DND-41 (cell line): ENCODE measurements at regions not wholly inside any gene's neighbourhood (a gene's known extent, or its start where the extent isn't known, plus 50 kb on each side); places are given as distances from the start of the nearest gene placed in this dataset.

Experiments
- EZH2 ChIP-seq: IDR thresholded peaks from 3 replicates; pipeline ENCODE4 v1.6.1; 2012; ENCODE audit warnings: borderline replicate concordance, low read depth, mild to moderate bottlenecking, moderate library complexity, low read length, inconsistent platforms; ENCODE audit not compliant: severe bottlenecking
- TF ChIP-seq, protein P1 (sequence below): IDR thresholded peaks from 2 replicates; pipeline ENCODE4 v1.5.1; 2012; ENCODE audit warnings: borderline replicate concordance, low read length, moderate library complexity, mild to moderate bottlenecking; ENCODE audit not compliant: poor library complexity, severe bottlenecking; ENCODE audit errors: extremely low read depth

DNA sequence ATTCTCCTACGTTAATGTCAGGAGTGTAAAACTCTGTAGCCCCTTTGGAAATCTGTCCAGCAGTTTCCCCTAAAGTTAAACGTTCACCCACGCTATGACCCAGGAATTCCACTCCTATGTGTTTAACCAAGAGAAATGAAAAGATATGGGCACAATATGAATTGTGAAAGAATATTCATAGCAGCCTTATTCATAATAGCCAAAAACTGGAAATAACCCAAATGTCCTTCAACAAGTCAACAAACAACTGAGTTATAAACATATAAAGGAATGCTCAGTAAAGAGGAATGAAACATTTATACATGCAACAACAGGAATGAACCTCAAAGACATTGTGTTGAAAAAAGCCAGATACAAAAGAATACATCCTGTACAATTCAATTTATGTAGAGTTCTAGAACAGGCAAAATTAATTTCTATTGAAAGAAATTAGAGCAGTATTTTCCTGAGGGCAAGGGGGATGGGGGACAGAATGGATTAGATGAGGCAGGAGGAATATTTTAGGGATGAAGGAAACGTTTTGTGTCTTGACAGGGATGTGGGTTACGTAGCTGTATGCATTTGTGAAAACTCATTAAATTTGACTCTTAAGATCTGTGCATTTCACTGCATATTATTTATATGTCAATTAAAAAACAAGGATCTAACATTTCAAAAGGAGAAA lies 286.7 kb upstream of the CDH5 start:
- TF ChIP-seq EZH2: no peak
- TF ChIP-seq, protein P1, sequence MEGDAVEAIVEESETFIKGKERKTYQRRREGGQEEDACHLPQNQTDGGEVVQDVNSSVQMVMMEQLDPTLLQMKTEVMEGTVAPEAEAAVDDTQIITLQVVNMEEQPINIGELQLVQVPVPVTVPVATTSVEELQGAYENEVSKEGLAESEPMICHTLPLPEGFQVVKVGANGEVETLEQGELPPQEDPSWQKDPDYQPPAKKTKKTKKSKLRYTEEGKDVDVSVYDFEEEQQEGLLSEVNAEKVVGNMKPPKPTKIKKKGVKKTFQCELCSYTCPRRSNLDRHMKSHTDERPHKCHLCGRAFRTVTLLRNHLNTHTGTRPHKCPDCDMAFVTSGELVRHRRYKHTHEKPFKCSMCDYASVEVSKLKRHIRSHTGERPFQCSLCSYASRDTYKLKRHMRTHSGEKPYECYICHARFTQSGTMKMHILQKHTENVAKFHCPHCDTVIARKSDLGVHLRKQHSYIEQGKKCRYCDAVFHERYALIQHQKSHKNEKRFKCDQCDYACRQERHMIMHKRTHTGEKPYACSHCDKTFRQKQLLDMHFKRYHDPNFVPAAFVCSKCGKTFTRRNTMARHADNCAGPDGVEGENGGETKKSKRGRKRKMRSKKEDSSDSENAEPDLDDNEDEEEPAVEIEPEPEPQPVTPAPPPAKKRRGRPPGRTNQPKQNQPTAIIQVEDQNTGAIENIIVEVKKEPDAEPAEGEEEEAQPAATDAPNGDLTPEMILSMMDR: no peak
